HG03280 (cell line): ENCODE measurements at regions not wholly inside any gene's neighbourhood (a gene's known extent, or its start where the extent isn't known, plus 50 kb on each side); places are given as distances from the start of the nearest gene placed in this dataset.
A peak's percentile ranks its signal among the peaks of the same experiment; 100 is the strongest.
"Not testable (repeated sequence)": the region's sequence is repeated elsewhere in the genome, so short reads cannot be mapped to it uniquely, and the experiment has no call there.

Experiments
- ATAC-seq: cut with Tn5 transposase; IDR thresholded peaks from one replicate; pipeline ENCODE4 v1.9.1; 2021; ENCODE audit warnings: mild to moderate bottlenecking, moderate library complexity; ENCODE audit not compliant: unreplicated experiment

DNA sequence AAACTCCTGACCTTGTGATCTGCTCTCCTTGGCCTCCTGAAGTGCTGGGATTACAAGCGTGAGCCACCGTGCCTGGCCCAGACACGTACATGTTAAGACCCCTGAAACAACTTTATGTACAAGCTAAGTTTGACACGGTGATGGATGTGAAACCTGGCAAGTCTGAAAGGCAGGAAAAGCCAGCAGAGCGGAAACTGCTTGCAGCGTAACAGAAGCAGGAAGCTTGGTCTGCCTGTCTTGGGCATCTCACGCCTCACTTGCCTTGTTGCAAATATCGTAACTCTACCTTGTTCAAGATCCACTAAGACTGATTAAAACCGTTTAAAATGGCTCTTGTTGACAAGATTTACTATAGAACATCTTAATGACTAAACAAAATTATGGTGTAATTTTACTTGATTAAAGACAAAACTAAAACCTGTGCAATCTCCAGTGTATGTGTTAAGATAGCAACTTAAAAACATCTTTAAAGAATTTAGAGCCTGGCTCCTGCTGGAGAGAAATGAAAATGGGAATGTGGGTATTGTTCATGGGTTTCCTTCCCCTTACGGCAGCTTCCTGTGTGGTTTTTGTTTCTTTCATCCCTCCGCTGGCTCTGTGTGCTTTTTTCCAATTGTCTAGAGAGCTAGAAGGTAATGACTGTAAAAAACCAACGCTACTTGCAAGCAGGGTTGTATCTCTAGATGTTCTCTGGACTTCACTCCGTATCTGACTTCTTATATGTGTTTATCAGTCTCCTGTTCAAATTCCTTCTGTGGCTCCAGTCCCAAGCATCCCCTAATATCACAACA, 477.6 kb downstream of the XYLT1 start:
- no peak for ATAC-seq

DNA sequence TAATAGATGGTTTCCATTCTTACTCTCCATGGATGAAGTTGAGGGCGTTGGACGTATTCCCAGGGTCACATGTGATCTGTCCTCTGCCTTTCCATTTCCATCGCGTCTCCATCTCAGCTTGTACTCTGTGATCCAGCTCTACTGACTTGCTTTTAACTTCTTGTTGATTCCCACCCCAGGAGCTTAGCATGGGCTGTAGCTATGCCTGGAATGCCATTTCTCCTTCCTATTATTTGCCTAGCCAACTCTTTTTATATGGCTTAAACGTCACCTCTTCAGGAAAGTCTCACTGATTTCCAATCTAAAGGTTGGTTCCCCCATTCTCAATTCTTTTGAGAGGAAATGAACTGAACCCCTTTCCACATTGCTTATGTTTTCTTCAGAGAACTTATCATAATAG, 475.9 kb downstream of the XYLT1 start:
- ATAC-seq = no peak

- no peak for ATAC-seq
Measured at GRCh38 chr16:16996827-16997226, 473.9 kb downstream of the XYLT1 start.

GRCh38 chr16:16997349-16997748, 473.4 kb downstream of the XYLT1 start:
- ATAC-seq = no peak

- no peak for ATAC-seq
Measured at GRCh38 chr16:17001471-17001870, 469.3 kb downstream of the XYLT1 start.

DNA sequence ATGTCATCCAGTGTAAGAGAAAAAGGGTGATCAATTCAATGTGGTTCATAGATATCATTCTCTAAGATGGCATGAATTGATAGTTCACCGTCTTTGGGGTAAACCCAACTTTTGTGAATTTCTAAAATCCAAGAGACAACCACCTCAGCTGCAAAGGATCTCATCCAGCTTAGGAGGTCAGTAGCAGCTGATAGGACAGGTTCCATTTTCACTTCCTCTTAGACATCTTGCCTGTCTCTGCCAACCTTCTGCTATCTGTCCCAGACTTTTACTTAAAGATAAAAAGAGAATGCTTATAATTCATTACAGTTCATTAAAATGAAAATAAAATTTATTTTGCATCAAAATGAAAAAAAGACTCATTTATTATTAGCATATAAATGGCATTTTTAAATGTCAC, 468.2 kb downstream of the XYLT1 start:
- ATAC-seq = no peak

GRCh38 chr16:17005963-17006362, 464.8 kb downstream of the XYLT1 start:
- ATAC-seq = not testable (repeated sequence)

GRCh38 chr16:17011712-17012111, 459.0 kb downstream of the XYLT1 start:
- ATAC-seq = no peak

- no peak for ATAC-seq
Measured at GRCh38 chr16:17013038-17013437, 457.7 kb downstream of the XYLT1 start.

- ATAC-seq = no peak
Measured at GRCh38 chr16:17014484-17015121, 456.2 kb downstream of the XYLT1 start.

DNA sequence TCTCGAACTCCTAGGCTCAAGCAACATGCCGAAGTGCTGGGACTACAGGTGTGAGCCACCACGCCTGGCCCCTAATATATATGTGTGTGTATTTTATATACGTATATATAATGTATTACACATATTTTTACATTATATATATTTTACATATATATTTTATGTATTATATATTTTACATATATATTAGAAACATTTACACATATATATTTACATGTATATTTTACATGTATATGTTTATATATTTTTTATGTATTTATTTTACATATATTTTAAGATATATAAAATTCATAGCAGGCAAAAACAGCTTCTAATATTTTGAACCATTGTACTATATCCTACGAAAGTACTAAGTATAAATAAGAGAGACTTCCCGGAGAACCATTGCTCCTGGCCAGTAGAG, 455.1 kb downstream of the XYLT1 start:
- ATAC-seq = no peak

GRCh38 chr16:17017442-17017841, 453.3 kb downstream of the XYLT1 start:
- ATAC-seq = no peak

GRCh38 chr16:17018585-17018939, 452.2 kb downstream of the XYLT1 start:
- ATAC-seq = no peak

DNA sequence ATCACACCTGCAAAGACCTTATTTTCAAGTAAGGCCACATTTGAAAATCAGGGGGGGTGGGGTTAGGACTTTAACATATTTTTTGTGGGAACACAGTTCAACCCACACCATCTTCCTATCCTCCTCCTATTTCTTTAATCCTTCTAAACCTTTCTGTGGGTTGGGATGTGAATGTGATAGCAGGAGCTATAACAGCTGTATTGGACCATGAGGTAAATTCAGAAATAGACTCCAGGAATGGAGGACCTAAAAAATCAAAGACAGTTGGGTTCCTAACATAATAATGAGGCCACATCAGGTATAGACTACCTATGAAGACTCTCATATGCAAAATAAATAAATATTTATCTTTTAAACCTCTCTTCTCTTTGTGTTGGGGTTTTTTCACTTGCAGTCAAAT, 451.4 kb downstream of the XYLT1 start:
- ATAC-seq = no peak

DNA sequence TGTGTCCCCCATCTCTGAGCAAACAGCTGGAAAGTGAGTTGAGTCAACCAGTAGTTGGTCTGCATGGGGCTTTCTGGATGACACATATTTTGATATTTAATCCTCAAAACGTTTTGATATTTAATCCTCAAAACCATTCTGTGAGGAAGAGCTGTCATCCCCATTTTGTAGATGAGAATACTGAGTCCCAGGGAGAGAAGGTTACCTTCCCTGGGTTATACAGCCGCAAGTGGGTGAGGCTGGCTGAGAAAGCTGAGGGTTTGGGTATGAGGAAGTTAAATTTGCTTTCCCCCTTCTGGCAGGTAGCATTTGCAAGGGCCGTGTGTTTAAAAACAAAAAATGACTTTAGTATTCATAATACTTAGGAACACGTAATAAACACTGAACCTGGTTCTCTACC, 447.2 kb downstream of the XYLT1 start:
- no peak for ATAC-seq

GRCh38 chr16:17024514-17024913, 446.2 kb downstream of the XYLT1 start:
- ATAC-seq = no peak

GRCh38 chr16:17026600-17027242, 444.0 kb downstream of the XYLT1 start:
- peak; percentile 85 for ATAC-seq

DNA sequence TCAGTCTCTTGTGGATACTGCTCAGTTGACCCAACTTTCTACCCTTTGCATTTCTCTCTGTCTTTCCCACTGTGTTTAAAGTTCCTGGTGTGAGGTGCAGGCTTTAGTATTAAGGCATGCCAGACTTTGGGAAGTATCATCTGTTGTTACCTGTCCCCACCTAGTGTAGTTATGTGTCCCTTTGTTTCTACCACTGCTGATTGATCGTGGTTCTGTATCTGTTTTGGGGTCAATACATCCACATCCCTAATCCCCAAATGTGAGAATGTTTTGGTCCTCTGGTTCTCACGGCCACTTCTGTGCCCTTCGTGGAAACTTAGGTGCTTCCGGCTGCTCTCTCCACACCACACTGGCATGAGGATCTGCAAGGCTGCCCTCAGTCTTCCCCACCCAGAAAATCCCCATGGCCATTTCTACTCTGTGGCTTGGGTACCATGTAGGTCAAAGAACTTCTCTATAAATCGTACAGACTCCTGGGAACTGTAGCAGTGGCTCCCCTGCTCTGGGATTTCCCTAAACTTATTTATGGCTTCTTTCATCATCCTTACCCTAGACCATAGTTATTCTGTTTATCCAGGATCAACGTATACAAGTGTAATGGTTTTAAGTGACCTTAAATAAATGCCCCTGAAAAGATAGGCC, 443.2 kb downstream of the XYLT1 start:
- ATAC-seq = no peak

DNA sequence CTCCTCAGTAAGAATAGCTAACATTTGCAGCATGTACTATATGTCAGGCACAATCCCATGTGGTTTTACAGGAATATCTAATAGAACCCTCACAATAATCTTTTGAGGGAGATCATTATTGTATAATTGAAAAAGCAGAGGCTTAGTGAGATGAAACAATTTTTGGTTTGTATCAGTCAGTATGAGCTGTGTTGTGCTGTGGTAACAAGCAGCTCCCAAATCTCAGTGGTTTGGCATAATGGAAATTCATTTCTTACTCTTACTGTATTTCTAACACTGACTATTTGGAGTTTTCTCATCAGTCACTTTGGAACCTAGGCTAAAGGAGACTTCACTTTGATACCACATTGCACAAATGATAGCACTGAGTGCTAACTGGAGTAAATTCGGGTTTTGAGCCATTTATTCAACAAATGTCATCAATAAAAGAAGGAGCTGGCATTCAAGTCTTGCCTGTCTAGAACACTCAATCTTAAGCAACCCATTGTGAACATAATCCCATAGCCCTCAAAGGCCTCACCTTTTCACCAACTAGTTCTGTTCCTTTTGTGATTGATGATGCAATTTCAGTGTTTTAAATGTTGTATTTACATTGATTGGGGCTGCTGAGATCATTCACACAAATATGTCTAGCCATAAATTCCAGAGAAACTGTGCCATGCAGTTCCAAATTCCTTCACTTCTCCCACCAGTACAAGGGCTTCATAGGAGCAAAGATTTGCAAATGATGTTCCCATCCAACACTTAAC, 441.0 kb downstream of the XYLT1 start:
- ATAC-seq = no peak

DNA sequence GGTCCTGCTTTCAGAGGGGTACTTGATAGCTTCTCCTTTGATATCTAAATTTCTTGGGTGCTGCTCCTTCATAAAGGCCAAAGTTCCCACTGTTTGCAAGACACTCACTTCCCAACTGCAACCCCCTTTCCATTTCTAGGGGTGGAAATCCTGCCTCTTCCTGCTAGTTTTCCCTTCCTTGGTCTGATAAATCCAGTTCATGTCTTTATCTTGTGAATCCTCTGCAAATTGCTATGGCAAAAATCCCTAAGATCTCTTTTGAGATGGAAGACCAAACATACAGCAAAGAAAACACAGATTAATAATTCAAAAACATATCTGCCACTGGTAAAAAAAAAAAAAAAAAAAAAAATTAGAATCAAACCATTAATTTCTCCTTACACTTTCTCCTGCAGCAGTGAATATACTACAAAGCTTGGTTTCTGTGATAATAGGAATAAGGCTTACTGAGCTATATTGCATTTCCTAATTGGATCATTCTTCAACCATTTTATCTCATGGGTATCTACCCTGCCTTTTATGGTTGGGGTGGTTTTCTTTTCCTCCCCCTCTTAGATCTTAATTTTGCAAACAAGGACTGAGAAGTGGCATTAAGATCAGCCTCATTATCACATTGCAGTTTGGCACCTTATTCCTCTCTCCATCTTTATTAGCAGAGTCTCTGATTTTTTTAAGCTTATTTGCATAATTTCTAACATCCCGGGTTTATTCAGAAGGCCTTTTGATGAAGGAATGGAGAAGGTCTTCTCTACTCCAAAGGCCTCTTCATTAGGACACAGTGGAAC, 439.1 kb downstream of the XYLT1 start:
- ATAC-seq = no peak
